SK-N-SH (cell line): ENCODE measurements at regions not wholly inside any gene's neighbourhood (a gene's known extent, or its start where the extent isn't known, plus 50 kb on each side); places are given as distances from the start of the nearest gene placed in this dataset.

ENCODE experiments used
- CTCF ChIA-PET: fragments of 300-600, 350-600 bp; formaldehyde crosslinking; extraction: SDS; loops from one replicate; lab custom pipeline; 2021; lab: Yijun Ruan, JAX
- POLR2A ChIA-PET: fragments of 350-600 bp; sonication (Branson Sonifier 250); formaldehyde crosslinking; extraction: SDS; loops from one replicate; lab custom pipeline; 2020; ENCODE audit warnings: antibody characterized with exemption, inconsistent platforms; lab: Yijun Ruan, JAX
- DNase-seq: peaks from one replicate; pipeline ENCODE4 v3.0.0; 2012
- H2AFZ ChIP-seq: fragments of 200-600 bp; sonication (generic); 2 replicates; pipeline ENCODE4 v1.8.1; 2016; ENCODE audit warnings: antibody characterized with exemption, mild to moderate bottlenecking, low read depth
- H3F3A ChIP-seq: fragments of 200-600 bp; sonication (generic); replicated peaks from 2 replicates; pipeline ENCODE3; 2016; ENCODE audit warnings: antibody characterized with exemption, mild to moderate bottlenecking; ENCODE audit not compliant: insufficient read depth
- H3K27ac ChIP-seq, 2 experiments: fragments of 200-500 bp in 1 of 2; fragments of 200-600 bp in 1 of 2; sonication (Bioruptor generic) in 1 of 2; sonication (generic), shearing (Covaris generic) in 1 of 2; 2 replicates each; pipeline versions ENCODE4 v1.5.1 to v1.6.1; 2014 to 2016; ENCODE audit warnings: low read depth in 2 of 2, inconsistent platforms in 1 of 2, low read length in 1 of 2, mild to moderate bottlenecking in 1 of 2, mixed read lengths in 1 of 2
- H3K27me3 ChIP-seq: fragments of 200-600 bp; sonication (generic), shearing (Covaris generic); 2 replicates; pipeline ENCODE4 v1.6.1; 2016; ENCODE audit warnings: mixed run types; ENCODE audit not compliant: insufficient read depth
- H3K36me3 ChIP-seq, 2 experiments: fragments of 200-500 bp in 1 of 2; fragments of 200-600 bp in 1 of 2; sonication (Bioruptor generic) in 1 of 2; sonication (generic) in 1 of 2; replicated peaks in 1 of 2; 2 replicates each; pipeline versions ENCODE3 to v1.5.1; 2014 to 2016; ENCODE audit warnings: low read length in 1 of 2, mild to moderate bottlenecking in 1 of 2; ENCODE audit not compliant: insufficient read depth in 2 of 2, control insufficient read depth in 1 of 2
- H3K4me1 ChIP-seq, 2 experiments: fragments of 200-500 bp in 1 of 2; fragments of 200-600 bp in 1 of 2; sonication (Bioruptor generic) in 1 of 2; sonication (generic), shearing (Covaris generic) in 1 of 2; 2 replicates each; pipeline versions ENCODE4 v1.5.1 to v1.6.1; 2014 to 2016; ENCODE audit warnings: low read depth in 1 of 2, low read length in 1 of 2, mixed run types in 1 of 2; ENCODE audit not compliant: insufficient read depth in 2 of 2, control insufficient read depth in 1 of 2
- H3K4me2 ChIP-seq: fragments of 200-600 bp; sonication (generic), shearing (Covaris generic); 2 replicates; pipeline ENCODE4 v1.6.1; 2017; ENCODE audit warnings: mixed run types
- H3K4me3 ChIP-seq, 2 experiments: fragments of 200-500 bp in 1 of 2; fragments of 200-600 bp in 1 of 2; sonication (Bioruptor generic) in 1 of 2; sonication (generic), shearing (Covaris generic) in 1 of 2; 2 replicates each; pipeline versions ENCODE4 v1.5.1 to v1.8.1; 2014 to 2016; ENCODE audit warnings: low read depth in 2 of 2, inconsistent platforms in 1 of 2, low read length in 1 of 2, mild to moderate bottlenecking in 1 of 2, mixed read lengths in 1 of 2, moderate library complexity in 1 of 2
- H3K79me2 ChIP-seq: fragments of 200-600 bp; sonication (generic); 2 replicates; pipeline ENCODE4 v1.8.1; 2017; ENCODE audit warnings: mild to moderate bottlenecking; ENCODE audit not compliant: insufficient read depth
- H3K9ac ChIP-seq: fragments of 200-600 bp; sonication (generic); 2 replicates; pipeline ENCODE4 v1.6.1; 2017; ENCODE audit warnings: mixed run types
- H3K9me2 ChIP-seq: fragments of 200-600 bp; sonication (generic); 2 replicates; pipeline ENCODE4 v1.6.1; 2017; ENCODE audit warnings: mixed run types
- H3K9me3 ChIP-seq: fragments of 200-600 bp; sonication (generic); 2 replicates; pipeline ENCODE4 v1.6.1; 2017; ENCODE audit warnings: mixed run types, mild to moderate bottlenecking, moderate library complexity
- H4K20me1 ChIP-seq: fragments of 200-600 bp; sonication (generic); 2 replicates; pipeline ENCODE4 v1.6.1; 2017; ENCODE audit warnings: mild to moderate bottlenecking, mixed run types; ENCODE audit not compliant: insufficient read depth
- CHD2 ChIP-seq: fragments of 150-350 bp; IDR thresholded peaks from 2 replicates; pipeline ENCODE4 v1.6.1; 2018; ENCODE audit warnings: low read length; ENCODE audit not compliant: partially characterized antibody
- FOSL2 ChIP-seq: IDR thresholded peaks from 2 replicates; pipeline ENCODE4 v1.4.0; 2012; ENCODE audit warnings: low read depth, mild to moderate bottlenecking, moderate library complexity, borderline replicate concordance
- GATA2 ChIP-seq: sonication (generic); formaldehyde crosslinking; IDR thresholded peaks from 2 replicates; pipeline ENCODE4 v1.5.0; 2020; ENCODE audit warnings: mild to moderate bottlenecking, missing genetic modification reagents
- IRF3 ChIP-seq: fragments of 150-350 bp; IDR thresholded peaks from 2 replicates; pipeline ENCODE4 v1.6.1; 2016; ENCODE audit warnings: mild to moderate bottlenecking, low read depth, low read length
- JUND ChIP-seq: IDR thresholded peaks from 2 replicates; pipeline ENCODE4 v1.4.0; 2012
- MEF2A ChIP-seq: IDR thresholded peaks from 2 replicates; pipeline ENCODE4 v1.4.0; 2012; ENCODE audit warnings: low read depth, borderline replicate concordance
- NFIC ChIP-seq: IDR thresholded peaks from 2 replicates; pipeline ENCODE4 v1.4.0; 2012; ENCODE audit warnings: borderline replicate concordance
- NRF1 ChIP-seq: IDR thresholded peaks from 2 replicates; pipeline ENCODE4 v1.6.1; 2012; ENCODE audit warnings: low read depth, mild to moderate bottlenecking, low read length
- PBX3 ChIP-seq: IDR thresholded peaks from 2 replicates; pipeline ENCODE4; 2012
- POLR2AphosphoS5 ChIP-seq: IDR thresholded peaks from 2 replicates; pipeline ENCODE4 v1.6.1; 2012; ENCODE audit warnings: low read depth, low read length
- REST ChIP-seq: IDR thresholded peaks from 2 replicates; pipeline ENCODE4 v1.6.1; 2012; ENCODE audit warnings: mild to moderate bottlenecking, low read depth, low read length, moderate library complexity
- SMC3 ChIP-seq: IDR thresholded peaks from 2 replicates; pipeline ENCODE4 v1.6.1; 2012; ENCODE audit warnings: low read depth, low read length, improper control_type of control experiment
- TAF1 ChIP-seq: IDR thresholded peaks from 2 replicates; pipeline ENCODE4 v1.6.1; 2012; ENCODE audit warnings: low read depth, mild to moderate bottlenecking, low read length, moderate library complexity, borderline replicate concordance
- WGBS: methylation state at CpG from one replicate; pipeline ENCODE4 v1.1.6; 2017; ENCODE audit warnings: low lambda C conversion rate; 5-methylcytosine and 5-hydroxymethylcytosine counted together

GRCh38 chr15:81061490-81062253 is 60.9 kb downstream of the TLNRD1 start:
- no peak overlapping the region for H3K4me3 ChIP-seq
- no peak for TF ChIP-seq SMC3
- WGBS, result 49% methylated on average over 5 of the region's 5 CpGs
- H3F3A ChIP-seq, result no peaks in the 10 kb centered on the region
- no peaks in the 10 kb centered on the region for H3K79me2 ChIP-seq
- POLR2A ChIA-PET, result no interaction called here
- H4K20me1 ChIP-seq, result no peaks in the 10 kb centered on the region
- H3K9me3 ChIP-seq, result no peaks in the 10 kb centered on the region
- H3K4me1 ChIP-seq, result no peaks in the 10 kb centered on the region
- no peak overlapping the region for H3K9ac ChIP-seq
- no peak overlapping the region for H3K4me2 ChIP-seq
- H3K9me2 ChIP-seq, result no peaks in the 10 kb centered on the region
- H3K36me3 ChIP-seq, result no peaks in the 10 kb centered on the region
- H3K27me3 ChIP-seq, result no peaks in the 10 kb centered on the region
- no peak overlapping the region for H3K27ac ChIP-seq
- CTCF ChIA-PET, result interaction anchor here (1.2 to 1.7 kb wide), 2 partner anchors 9 to 214 kb away, joined by 3 read pairs; no protein-coding TSS in a partner anchor
- DNase-seq, result no peak
- no peak overlapping the region for H2AFZ ChIP-seq

GRCh38 chr15:81062937-81063336 is 62.2 kb downstream of the TLNRD1 start:
- whole genome bisulfite sequencing, result 58% methylated on average over 1 of the region's 1 CpG
- Histone ChIP-seq H3K9ac (no peak overlapping the region), H4K20me1 (no peaks in the 10 kb centered on the region), H3K9me2 (no peaks in the 10 kb centered on the region), H3K9me3 (no peaks in the 10 kb centered on the region), H3K79me2 (no peaks in the 10 kb centered on the region), H3K4me2 (no peak overlapping the region), H2AFZ (no peak overlapping the region), H3K4me3 (no peak overlapping the region), H3F3A (no peaks in the 10 kb centered on the region), H3K36me3 (no peaks in the 10 kb centered on the region), H3K27ac (no peak overlapping the region), H3K4me1 (no peaks in the 10 kb centered on the region), H3K27me3 (no peaks in the 10 kb centered on the region)
- no peak for DNase-seq
- TF ChIP-seq PBX3 (no peak), JUND (no peak), FOSL2 (no peak), TAF1 (no peak)
- CTCF ChIA-PET, result no interaction called here
- POLR2A ChIA-PET, result no interaction called here

GRCh38 chr15:81064253-81064652 is 63.5 kb downstream of the TLNRD1 start:
- Histone ChIP-seq H3F3A (no peaks in the 10 kb centered on the region), H3K9me2 (no peaks in the 10 kb centered on the region), H2AFZ (no peak overlapping the region), H3K4me3 (no peak overlapping the region), H3K9me3 (no peaks in the 10 kb centered on the region), H3K27me3 (no peaks in the 10 kb centered on the region), H3K4me1 (no peaks in the 10 kb centered on the region), H3K9ac (no peak overlapping the region), H3K27ac (no peak overlapping the region), H3K4me2 (no peak overlapping the region), H3K79me2 (no peaks in the 10 kb centered on the region), H3K36me3 (no peaks in the 10 kb centered on the region), H4K20me1 (no peaks in the 10 kb centered on the region)
- ChIA-PET POLR2A (no interaction called here), CTCF (no interaction called here)
- 41% methylated on average over 2 of the region's 2 CpGs for WGBS
- no peak for DNase-seq
- TF ChIP-seq REST (no peak), MEF2A (no peak), IRF3 (no peak), NRF1 (no peak), SMC3 (no peak), CHD2 (no peak), POLR2AphosphoS5 (no peak), GATA2 (no peak), NFIC (no peak)
